ENCODE measurements at regions not wholly inside any gene's neighbourhood (a gene's known extent, or its start where the extent isn't known, plus 50 kb on each side); places are given as distances from the start of the nearest gene placed in this dataset.

DNA sequence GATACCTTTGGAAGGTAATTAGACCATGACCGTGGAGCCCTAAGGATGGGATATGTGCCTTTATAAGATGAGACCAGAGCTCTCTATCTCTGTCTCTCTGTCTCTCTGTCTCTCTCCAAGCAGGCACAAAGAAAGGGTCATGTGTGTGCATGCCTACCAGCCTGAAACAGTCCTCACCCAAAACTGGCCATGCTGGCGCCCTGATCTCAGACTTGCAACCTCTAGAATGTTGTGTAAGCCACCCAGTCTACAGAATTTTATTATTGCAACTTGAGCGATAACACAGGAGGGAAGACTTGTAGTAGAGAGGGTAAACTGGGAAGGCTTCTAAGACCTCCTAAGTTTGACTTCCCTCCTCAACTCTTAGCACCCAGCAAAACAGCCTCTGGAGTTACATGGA lies 124.1 kb upstream of the SERTAD2 start:
- FAIRE-seq (no peak), DNase-seq (ENCODE audit: low read depth in 1 of 2, low spot score in 2 of 2) (no peak)
- Histone ChIP-seq H2AK5ac (ENCODE audit: low read depth, low read length) (no peak overlapping the region), H3K36me3 (ENCODE audit: control insufficient read depth in 2 of 4, insufficient read depth in 4 of 4, low read length in 3 of 4) (no peaks in the 10 kb centered on the region), H2BK5ac (ENCODE audit: low read depth, low read length) (no peak overlapping the region), H3K27me3 (replicated peaks in 1 of 4; ENCODE audit: control insufficient read depth in 3 of 4, extremely low read depth in 1 of 4, insufficient read depth in 3 of 4, low read length in 3 of 4) (peaks cover 0 to 2% (median 0%) of the 10 kb centered on the region in 4 experiments; a peak in 1 of 7 replicates), H4K8ac (ENCODE audit: extremely low read depth, insufficient read depth, low read length) (no peak overlapping the region), H3K9me3 (ENCODE audit: insufficient read depth in 2 of 2, low read depth in 1 of 2, low read length in 1 of 2) (no peaks in the 10 kb centered on the region), H2BK20ac (ENCODE audit: low read length) (no peak overlapping the region), H4K20me1 (replicated peaks in 1 of 2; ENCODE audit: control insufficient read depth in 1 of 2, insufficient read depth in 2 of 2, low read length in 2 of 2) (no peaks in the 10 kb centered on the region), H4K5ac (ENCODE audit: insufficient read length, low read depth, low read length) (no peak overlapping the region), H2BK120ac (replicated peaks; ENCODE audit: low read depth, low read length) (no peak overlapping the region), H3K4me2 (ENCODE audit: insufficient read depth in 1 of 2, low read depth in 2 of 2, low read length in 2 of 2) (no peak overlapping the region), H3K4me3 (ENCODE audit: extremely low read depth in 1 of 4, insufficient read depth in 2 of 4, low read depth in 3 of 4, low read length in 4 of 4) (no peak overlapping the region), H3K23ac (ENCODE audit: insufficient read length) (no peak overlapping the region), H4K91ac (replicated peaks; ENCODE audit: insufficient read length, low read length) (no peak overlapping the region), H2AFZ (ENCODE audit: low read length) (no peak overlapping the region), H3K14ac (ENCODE audit: insufficient read length) (no peak overlapping the region), H3K56ac (replicated peaks; ENCODE audit: insufficient read length, low read depth, low read length) (no peak overlapping the region), H3K27ac (ENCODE audit: low read depth, low read length) (no peak overlapping the region), H3K4me1 (replicated peaks in 1 of 4; ENCODE audit: control insufficient read depth in 3 of 4, insufficient read depth in 4 of 4, low read length in 3 of 4) (no peaks in the 10 kb centered on the region), H3K23me2 (ENCODE audit: low read depth, low read length) (no peaks in the 10 kb centered on the region), H2BK15ac (ENCODE audit: low read length) (no peak overlapping the region), H3K9ac (replicated peaks in 1 of 4; ENCODE audit: extremely low read depth in 1 of 4, low read depth in 3 of 4, low read length in 3 of 4) (no peak overlapping the region), H2BK12ac (ENCODE audit: low read depth, low read length) (no peak overlapping the region), H3K18ac (ENCODE audit: extremely low read depth, low read length) (no peak overlapping the region), H3K4ac (replicated peaks; ENCODE audit: insufficient read length, low read depth, low read length) (no peak overlapping the region), H3K79me2 (ENCODE audit: control insufficient read depth in 1 of 2, insufficient read depth in 2 of 2, low read length in 2 of 2) (no peaks in the 10 kb centered on the region), H3K79me1 (ENCODE audit: low read depth, low read length) (no peaks in the 10 kb centered on the region)
- ChIA-PET POLR2A (ENCODE audit: partially characterized antibody) (no interaction called here), CTCF (ENCODE audit: partially characterized antibody) (interaction anchor here (0.5 to 1.2 kb wide), 4 partner anchors 12 to 84 kb away, joined by 3 to 4 read pairs (median 3); no protein-coding TSS in a partner anchor)
- WGBS, 2 experiments (ENCODE audit: extremely low coverage in 1 of 2, insufficient coverage in 1 of 2, insufficient read length in 1 of 2, insufficient replicate concordance in 2 of 2, low coverage in 1 of 2, low lambda C conversion rate in 2 of 2, missing lambda C conversion rate in 1 of 2) = 77% methylated on average over 3 of the region's 3 CpGs; no CpG with 5 or more reads in 1 of the 2 experiments
- TF ChIP-seq, protein P1, sequence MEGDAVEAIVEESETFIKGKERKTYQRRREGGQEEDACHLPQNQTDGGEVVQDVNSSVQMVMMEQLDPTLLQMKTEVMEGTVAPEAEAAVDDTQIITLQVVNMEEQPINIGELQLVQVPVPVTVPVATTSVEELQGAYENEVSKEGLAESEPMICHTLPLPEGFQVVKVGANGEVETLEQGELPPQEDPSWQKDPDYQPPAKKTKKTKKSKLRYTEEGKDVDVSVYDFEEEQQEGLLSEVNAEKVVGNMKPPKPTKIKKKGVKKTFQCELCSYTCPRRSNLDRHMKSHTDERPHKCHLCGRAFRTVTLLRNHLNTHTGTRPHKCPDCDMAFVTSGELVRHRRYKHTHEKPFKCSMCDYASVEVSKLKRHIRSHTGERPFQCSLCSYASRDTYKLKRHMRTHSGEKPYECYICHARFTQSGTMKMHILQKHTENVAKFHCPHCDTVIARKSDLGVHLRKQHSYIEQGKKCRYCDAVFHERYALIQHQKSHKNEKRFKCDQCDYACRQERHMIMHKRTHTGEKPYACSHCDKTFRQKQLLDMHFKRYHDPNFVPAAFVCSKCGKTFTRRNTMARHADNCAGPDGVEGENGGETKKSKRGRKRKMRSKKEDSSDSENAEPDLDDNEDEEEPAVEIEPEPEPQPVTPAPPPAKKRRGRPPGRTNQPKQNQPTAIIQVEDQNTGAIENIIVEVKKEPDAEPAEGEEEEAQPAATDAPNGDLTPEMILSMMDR (IDR thresholded peaks at IDR 0.05; ENCODE audit: control extremely low read depth in 1 of 3, insufficient read depth in 1 of 3, low read depth in 1 of 3, low read length in 3 of 3) = no peak
- TF ChIP-seq SUZ12 (IDR thresholded peaks at IDR 0.05; ENCODE audit: low read length) (no peak), BACH1 (IDR thresholded peaks at IDR 0.05; ENCODE audit: low read length) (no peak), SP2 (IDR thresholded peaks at IDR 0.05; ENCODE audit: low read length) (no peak), CBX5 (IDR thresholded peaks at IDR 0.05; ENCODE audit: low read depth, low read length) (no peak), GTF2F1 (IDR thresholded peaks at IDR 0.05; ENCODE audit: borderline replicate concordance, low read depth, low read length) (no peak)

All from H1 (cell line).